ENCODE measurements at regions not wholly inside any gene's neighbourhood (a gene's known extent, or its start where the extent isn't known, plus 50 kb on each side); places are given as distances from the start of the nearest gene placed in this dataset.

GRCh38 chr3:77707281-77707680 is 667.4 kb downstream of the ROBO2 start:
- no peak for TF ChIP-seq CTCF (conservative IDR thresholded peaks at IDR 0.05; ENCODE audit: low read length)
- no peak for TF ChIP-seq EZH2phosphoT487 (IDR thresholded peaks at IDR 0.05; ENCODE audit: borderline replicate concordance)
